ENCODE measurements at regions not wholly inside any gene's neighbourhood (a gene's known extent, or its start where the extent isn't known, plus 50 kb on each side); places are given as distances from the start of the nearest gene placed in this dataset.

- DNase-seq (ENCODE audit: low read depth in 1 of 2, low spot score in 1 of 2): no peak
Measured at GRCh38 chr22:22043296-22044078, 60.9 kb upstream of the TOP3B start.

GRCh38 chr22:22042599-22043295, 60.2 kb upstream of the TOP3B start:
- no peak for DNase-seq (ENCODE audit: low read depth in 1 of 2, low spot score in 1 of 2)

GRCh38 chr22:22042009-22042408, 59.4 kb upstream of the TOP3B start:
- no peak for DNase-seq (ENCODE audit: low read depth in 1 of 2, low spot score in 1 of 2)

GRCh38 chr22:22040908-22041307, 58.3 kb upstream of the TOP3B start:
- DNase-seq (ENCODE audit: low read depth in 1 of 2, low spot score in 1 of 2): no peak

- no peak for DNase-seq (ENCODE audit: low read depth in 1 of 2, low spot score in 1 of 2)
Measured at GRCh38 chr22:22040472-22040871, 57.9 kb upstream of the TOP3B start.

GRCh38 chr22:22039286-22040074, 56.9 kb upstream of the TOP3B start:
- no peak for DNase-seq (ENCODE audit: low read depth in 1 of 2, low spot score in 1 of 2)

- no peak for DNase-seq (ENCODE audit: low read depth in 1 of 2, low spot score in 1 of 2)
Measured at GRCh38 chr22:22038178-22038880, 55.7 kb upstream of the TOP3B start.

GRCh38 chr22:22037740-22038139, 55.2 kb upstream of the TOP3B start:
- DNase-seq (ENCODE audit: low read depth in 1 of 2, low spot score in 1 of 2): no peak

- DNase-seq (ENCODE audit: low read depth in 1 of 2, low spot score in 1 of 2): no peak
Measured at GRCh38 chr22:22037229-22037628, 54.6 kb upstream of the TOP3B start.

- no peak for DNase-seq (ENCODE audit: low read depth in 1 of 2, low spot score in 1 of 2)
Measured at GRCh38 chr22:22036588-22036987, 54.0 kb upstream of the TOP3B start.

GRCh38 chr22:22035771-22036314, 53.3 kb upstream of the TOP3B start:
- DNase-seq (ENCODE audit: low read depth in 1 of 2, low spot score in 1 of 2): no peak

- no peak for DNase-seq (ENCODE audit: low read depth in 1 of 2, low spot score in 1 of 2)
Measured at GRCh38 chr22:22035203-22035602, 52.6 kb upstream of the TOP3B start.

GRCh38 chr22:22034469-22035132, 52.0 kb upstream of the TOP3B start:
- DNase-seq (ENCODE audit: low read depth in 1 of 2, low spot score in 1 of 2): no peak

GRCh38 chr22:22033803-22034468, 51.3 kb upstream of the TOP3B start:
- DNase-seq (ENCODE audit: low read depth in 1 of 2, low spot score in 1 of 2): no peak

GRCh38 chr22:22032906-22033802, 50.6 kb upstream of the TOP3B start:
- no peak for DNase-seq (ENCODE audit: low read depth in 1 of 2, low spot score in 1 of 2)

- DNase-seq (ENCODE audit: low read depth in 1 of 2, low spot score in 1 of 2): no peak
Measured at GRCh38 chr22:22032099-22032905, 49.7 kb upstream of the TOP3B start.
